ENCODE measurements at regions not wholly inside any gene's neighbourhood (a gene's known extent, or its start where the extent isn't known, plus 50 kb on each side); places are given as distances from the start of the nearest gene placed in this dataset.

DNA sequence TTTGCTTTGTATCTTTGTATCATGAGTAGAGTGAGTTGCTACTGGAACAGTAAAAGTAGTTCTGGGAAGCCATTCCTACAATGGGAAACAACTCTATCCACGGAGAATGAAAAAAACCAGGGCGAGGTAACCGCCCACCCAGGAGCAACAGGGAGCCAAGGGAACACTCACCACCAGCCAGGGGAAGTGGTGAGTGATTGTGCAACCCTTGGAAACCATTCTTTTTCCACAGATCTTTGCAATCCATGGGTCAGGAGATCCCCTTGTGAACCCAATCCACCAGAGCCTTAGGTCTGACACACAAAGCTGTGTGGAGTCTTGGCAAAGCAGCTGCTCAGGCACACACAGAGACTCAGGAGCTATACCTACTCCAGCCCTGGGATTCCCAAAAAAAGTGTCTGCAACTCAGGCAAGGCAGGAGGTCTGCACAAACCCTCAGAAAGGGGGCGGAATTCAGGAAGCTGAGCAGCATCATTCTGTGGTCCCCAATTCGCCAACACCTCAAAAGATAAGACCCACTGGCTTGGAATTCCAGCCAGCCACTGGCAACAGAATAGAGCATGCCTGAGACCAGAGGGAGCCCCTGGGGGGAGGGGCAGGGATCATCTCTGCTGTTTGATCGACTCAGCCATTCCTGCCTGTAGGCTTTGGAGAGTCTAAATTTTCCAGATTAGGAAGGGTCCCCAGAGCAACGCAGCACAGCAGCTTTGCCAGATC lies 52.1 kb upstream of the PPFIA2 start:
- TF ChIP-seq MYBL2 (CRISPR knock-in tag; IDR thresholded peaks at IDR 0.05) (no peak), GRHL2 (CRISPR knock-in tag; IDR thresholded peaks at IDR 0.05; ENCODE audit: insufficient replicate concordance, severe bottlenecking) (no peak), NFE2L1 (CRISPR knock-in tag; IDR thresholded peaks at IDR 0.05) (no peak), EMX1 (CRISPR knock-in tag; IDR thresholded peaks at IDR 0.05) (no peak), CREB1 (CRISPR knock-in tag; IDR thresholded peaks at IDR 0.05) (no peak), TCF7 (CRISPR knock-in tag; IDR thresholded peaks at IDR 0.05; ENCODE audit: low read depth) (no peak), NR1H2 (CRISPR knock-in tag; IDR thresholded peaks at IDR 0.05) (no peak)
- TF ChIP-seq, protein P1, sequence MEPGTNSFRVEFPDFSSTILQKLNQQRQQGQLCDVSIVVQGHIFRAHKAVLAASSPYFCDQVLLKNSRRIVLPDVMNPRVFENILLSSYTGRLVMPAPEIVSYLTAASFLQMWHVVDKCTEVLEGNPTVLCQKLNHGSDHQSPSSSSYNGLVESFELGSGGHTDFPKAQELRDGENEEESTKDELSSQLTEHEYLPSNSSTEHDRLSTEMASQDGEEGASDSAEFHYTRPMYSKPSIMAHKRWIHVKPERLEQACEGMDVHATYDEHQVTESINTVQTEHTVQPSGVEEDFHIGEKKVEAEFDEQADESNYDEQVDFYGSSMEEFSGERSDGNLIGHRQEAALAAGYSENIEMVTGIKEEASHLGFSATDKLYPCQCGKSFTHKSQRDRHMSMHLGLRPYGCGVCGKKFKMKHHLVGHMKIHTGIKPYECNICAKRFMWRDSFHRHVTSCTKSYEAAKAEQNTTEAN (CRISPR knock-in tag; IDR thresholded peaks at IDR 0.05), result no peak
- TF ChIP-seq, protein P2, sequence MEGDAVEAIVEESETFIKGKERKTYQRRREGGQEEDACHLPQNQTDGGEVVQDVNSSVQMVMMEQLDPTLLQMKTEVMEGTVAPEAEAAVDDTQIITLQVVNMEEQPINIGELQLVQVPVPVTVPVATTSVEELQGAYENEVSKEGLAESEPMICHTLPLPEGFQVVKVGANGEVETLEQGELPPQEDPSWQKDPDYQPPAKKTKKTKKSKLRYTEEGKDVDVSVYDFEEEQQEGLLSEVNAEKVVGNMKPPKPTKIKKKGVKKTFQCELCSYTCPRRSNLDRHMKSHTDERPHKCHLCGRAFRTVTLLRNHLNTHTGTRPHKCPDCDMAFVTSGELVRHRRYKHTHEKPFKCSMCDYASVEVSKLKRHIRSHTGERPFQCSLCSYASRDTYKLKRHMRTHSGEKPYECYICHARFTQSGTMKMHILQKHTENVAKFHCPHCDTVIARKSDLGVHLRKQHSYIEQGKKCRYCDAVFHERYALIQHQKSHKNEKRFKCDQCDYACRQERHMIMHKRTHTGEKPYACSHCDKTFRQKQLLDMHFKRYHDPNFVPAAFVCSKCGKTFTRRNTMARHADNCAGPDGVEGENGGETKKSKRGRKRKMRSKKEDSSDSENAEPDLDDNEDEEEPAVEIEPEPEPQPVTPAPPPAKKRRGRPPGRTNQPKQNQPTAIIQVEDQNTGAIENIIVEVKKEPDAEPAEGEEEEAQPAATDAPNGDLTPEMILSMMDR (IDR thresholded peaks at IDR 0.05), result no peak
- TF ChIP-seq, protein P3, sequence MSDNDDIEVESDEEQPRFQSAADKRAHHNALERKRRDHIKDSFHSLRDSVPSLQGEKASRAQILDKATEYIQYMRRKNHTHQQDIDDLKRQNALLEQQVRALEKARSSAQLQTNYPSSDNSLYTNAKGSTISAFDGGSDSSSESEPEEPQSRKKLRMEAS (CRISPR knock-in tag; IDR thresholded peaks at IDR 0.05), result no peak
- TF ChIP-seq, protein P4, sequence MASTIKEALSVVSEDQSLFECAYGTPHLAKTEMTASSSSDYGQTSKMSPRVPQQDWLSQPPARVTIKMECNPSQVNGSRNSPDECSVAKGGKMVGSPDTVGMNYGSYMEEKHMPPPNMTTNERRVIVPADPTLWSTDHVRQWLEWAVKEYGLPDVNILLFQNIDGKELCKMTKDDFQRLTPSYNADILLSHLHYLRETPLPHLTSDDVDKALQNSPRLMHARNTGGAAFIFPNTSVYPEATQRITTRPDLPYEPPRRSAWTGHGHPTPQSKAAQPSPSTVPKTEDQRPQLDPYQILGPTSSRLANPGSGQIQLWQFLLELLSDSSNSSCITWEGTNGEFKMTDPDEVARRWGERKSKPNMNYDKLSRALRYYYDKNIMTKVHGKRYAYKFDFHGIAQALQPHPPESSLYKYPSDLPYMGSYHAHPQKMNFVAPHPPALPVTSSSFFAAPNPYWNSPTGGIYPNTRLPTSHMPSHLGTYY (CRISPR knock-in tag; IDR thresholded peaks at IDR 0.05), result no peak
- TF ChIP-seq, protein P5, sequence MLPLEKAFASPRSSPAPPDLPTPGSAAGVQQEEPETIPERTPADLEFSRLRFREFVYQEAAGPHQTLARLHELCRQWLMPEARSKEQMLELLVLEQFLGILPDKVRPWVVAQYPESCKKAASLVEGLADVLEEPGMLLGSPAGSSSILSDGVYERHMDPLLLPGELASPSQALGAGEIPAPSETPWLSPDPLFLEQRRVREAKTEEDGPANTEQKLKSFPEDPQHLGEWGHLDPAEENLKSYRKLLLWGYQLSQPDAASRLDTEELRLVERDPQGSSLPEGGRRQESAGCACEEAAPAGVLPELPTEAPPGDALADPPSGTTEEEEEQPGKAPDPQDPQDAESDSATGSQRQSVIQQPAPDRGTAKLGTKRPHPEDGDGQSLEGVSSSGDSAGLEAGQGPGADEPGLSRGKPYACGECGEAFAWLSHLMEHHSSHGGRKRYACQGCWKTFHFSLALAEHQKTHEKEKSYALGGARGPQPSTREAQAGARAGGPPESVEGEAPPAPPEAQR (CRISPR knock-in tag; IDR thresholded peaks at IDR 0.05), result no peak
- TF ChIP-seq, protein P6, sequence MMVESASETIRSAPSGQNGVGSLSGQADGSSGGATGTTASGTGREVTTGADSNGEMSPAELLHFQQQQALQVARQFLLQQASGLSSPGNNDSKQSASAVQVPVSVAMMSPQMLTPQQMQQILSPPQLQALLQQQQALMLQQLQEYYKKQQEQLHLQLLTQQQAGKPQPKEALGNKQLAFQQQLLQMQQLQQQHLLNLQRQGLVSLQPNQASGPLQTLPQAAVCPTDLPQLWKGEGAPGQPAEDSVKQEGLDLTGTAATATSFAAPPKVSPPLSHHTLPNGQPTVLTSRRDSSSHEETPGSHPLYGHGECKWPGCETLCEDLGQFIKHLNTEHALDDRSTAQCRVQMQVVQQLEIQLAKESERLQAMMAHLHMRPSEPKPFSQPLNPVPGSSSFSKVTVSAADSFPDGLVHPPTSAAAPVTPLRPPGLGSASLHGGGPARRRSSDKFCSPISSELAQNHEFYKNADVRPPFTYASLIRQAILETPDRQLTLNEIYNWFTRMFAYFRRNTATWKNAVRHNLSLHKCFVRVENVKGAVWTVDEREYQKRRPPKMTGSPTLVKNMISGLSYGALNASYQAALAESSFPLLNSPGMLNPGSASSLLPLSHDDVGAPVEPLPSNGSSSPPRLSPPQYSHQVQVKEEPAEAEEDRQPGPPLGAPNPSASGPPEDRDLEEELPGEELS (CRISPR knock-in tag; IDR thresholded peaks at IDR 0.05), result no peak
- TF ChIP-seq, protein P7, sequence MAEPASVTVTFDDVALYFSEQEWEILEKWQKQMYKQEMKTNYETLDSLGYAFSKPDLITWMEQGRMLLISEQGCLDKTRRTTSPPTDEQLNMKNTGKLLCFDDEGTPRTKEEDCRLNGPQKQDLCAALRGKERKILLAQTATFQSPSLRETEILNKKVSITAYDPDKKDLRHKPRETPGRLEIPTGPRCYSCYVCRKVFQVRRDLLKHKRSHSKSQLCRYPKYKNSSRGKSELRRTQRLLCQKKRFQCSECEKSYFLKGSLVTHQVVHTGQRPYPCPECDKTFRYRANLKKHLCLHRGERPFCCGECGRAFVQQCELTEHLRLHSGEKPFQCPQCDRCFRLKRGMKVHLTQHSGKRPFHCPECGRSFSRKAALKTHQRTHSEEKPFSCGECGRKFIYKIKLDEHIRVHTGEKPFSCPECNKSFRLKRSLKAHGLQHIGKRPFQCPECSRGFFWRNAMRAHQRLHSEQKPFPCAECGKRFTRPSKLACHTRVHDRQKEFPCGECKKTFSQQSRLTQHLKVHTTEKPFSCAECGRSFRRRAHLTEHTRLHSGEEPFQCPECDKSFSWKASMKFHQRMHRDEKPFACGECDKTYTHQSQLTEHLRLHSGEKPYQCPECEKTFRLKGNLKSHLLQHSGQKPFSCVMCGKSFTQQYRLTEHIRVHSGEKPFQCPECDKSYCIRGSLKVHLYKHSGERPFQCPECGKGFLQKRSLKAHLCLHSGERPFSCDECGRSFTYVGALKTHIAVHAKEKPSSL (CRISPR knock-in tag; conservative IDR thresholded peaks at IDR 0.05), result no peak
